GM21367 (cell line): ENCODE measurements at regions not wholly inside any gene's neighbourhood (a gene's known extent, or its start where the extent isn't known, plus 50 kb on each side); places are given as distances from the start of the nearest gene placed in this dataset.

ENCODE experiments used
- ATAC-seq: cut with Tn5 transposase; IDR thresholded peaks from one replicate; pipeline ENCODE4 v1.9.1; 2021; ENCODE audit not compliant: unreplicated experiment

GRCh38 chr10:4215963-4216575 is 431.1 kb upstream of the KLF6 start:
- ATAC-seq: no peak

DNA sequence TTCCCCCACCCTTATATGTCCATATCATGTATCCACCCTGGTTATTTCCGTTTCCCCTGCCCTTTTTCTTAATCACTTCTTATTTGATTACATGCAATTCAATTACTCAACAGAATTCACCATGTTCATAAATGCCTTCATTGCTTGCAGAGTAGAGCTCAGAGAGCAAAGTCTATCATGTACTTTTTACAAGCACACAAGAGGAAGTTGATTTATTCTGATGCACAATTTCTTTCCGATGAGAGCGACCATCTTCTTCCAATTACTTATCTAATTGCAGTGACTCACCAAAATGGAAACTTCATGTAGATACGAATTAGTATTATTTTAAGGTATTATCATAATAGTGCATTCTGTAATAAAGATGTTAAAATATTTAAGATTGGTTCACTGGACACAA is 430.5 kb upstream of the KLF6 start:
- ATAC-seq: no peak

DNA sequence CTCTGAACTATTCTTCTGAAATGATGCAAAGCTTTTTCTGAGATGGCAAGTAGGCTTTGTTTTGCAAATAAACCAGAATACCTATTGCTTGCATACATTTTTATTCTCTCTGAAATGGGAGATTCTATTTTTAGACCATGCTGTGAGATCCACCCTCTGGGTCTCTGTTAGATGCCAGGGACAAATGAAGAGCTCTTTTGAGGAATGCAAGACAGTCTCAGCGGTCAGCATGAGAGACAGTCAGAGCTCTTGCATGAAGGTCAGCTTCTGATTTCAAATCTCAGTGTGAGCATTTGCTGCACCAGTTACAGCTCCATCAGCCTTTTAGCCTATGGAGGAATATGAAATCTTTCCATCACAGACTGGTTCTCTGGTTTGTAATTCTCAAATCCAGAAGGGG is 429.9 kb upstream of the KLF6 start:
- no peak for ATAC-seq

DNA sequence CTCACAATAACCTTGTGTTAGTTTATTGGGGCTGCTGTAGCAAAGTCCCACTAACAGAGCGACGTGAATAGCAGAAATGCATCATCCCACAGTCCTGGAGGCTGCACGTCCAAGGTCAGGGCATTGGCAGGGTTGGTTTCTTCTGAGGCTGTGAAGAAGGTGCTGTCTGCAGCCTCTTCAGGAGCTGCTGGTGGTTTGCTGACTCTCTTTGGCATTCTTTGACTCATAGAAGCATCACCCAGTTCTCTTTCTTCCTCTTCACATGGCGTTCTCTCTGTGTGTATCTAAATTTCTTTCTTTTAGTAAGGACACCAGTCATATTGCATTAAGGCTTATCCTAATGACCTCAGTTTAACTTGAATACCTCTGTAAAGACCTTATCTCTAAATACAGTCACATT is 428.4 kb upstream of the KLF6 start:
- no peak for ATAC-seq

- no peak for ATAC-seq
Measured at GRCh38 chr10:4212111-4212630, 427.2 kb upstream of the KLF6 start.

DNA sequence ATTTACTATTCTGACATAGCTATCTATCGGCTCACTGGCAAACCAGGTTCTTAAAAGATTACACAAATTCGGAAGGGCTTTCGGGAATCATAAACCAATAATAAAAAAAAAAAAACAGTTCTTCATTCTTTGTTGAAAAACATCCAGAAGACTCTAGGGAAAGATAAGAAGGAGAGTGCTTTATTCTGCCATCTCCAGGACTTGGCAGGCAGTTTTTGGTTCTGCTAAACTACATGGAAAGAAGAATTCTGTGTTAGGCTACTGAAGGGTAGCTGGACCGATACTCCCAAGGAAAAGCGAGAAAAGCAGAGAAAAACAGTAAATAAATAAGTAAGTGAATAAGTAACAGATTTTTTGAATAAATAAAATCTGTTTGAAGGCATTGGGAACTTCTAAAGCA is 423.5 kb upstream of the KLF6 start:
- ATAC-seq: no peak

GRCh38 chr10:4205113-4205512 is 420.1 kb upstream of the KLF6 start:
- ATAC-seq: no peak

- ATAC-seq: no peak
Measured at GRCh38 chr10:4202938-4203337, 417.9 kb upstream of the KLF6 start.

GRCh38 chr10:4201866-4202825 is 417.1 kb upstream of the KLF6 start:
- no peak for ATAC-seq

GRCh38 chr10:4199196-4199595 is 414.2 kb upstream of the KLF6 start:
- ATAC-seq: no peak

DNA sequence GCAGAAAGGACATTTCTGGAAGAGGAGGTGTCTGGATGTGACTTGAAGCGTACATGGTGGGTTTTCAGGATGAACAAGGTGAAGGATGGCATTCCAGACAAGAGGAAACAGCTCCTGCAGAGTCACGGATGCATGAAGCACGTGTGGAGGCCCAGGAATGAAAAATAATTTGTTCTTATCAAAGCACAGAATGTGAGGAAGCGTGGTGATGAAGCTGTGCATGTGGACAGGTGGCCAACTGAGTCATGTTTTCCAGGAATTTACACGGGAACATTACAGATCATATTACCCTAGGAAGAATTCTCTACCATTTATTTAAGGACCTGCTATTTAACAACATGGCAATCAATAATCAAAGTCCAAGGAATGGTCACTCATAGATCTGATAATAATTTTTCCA is 413.2 kb upstream of the KLF6 start:
- no peak for ATAC-seq

DNA sequence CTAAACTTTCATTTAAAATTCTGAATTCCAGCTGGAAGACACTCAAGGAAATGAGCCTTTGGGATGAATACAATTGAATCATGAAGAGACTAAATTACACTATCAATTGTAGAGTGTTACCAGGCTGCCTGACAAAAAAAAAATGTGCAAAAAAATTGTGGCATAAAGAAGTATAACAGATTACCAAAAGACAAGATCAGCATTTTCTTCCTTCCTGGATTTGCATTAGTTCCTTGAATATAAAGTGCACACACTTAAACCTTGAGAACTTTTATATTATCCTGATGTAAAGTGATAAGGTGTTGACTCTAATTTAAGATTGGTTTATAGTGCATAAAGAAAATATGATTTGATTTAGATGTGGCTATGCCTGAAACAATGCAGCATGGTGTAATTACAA is 412.7 kb upstream of the KLF6 start:
- ATAC-seq: no peak

GRCh38 chr10:4196771-4197390 is 411.9 kb upstream of the KLF6 start:
- no peak for ATAC-seq

GRCh38 chr10:4196183-4196582 is 411.2 kb upstream of the KLF6 start:
- no peak for ATAC-seq

GRCh38 chr10:4195213-4195612 is 410.2 kb upstream of the KLF6 start:
- no peak for ATAC-seq

- no peak for ATAC-seq
Measured at GRCh38 chr10:4194231-4194630, 409.2 kb upstream of the KLF6 start.

GRCh38 chr10:4191894-4192293 is 406.9 kb upstream of the KLF6 start:
- ATAC-seq: no peak

GRCh38 chr10:4191354-4191753 is 406.3 kb upstream of the KLF6 start:
- ATAC-seq: no peak

- no peak for ATAC-seq
Measured at GRCh38 chr10:4190876-4191275, 405.9 kb upstream of the KLF6 start.

DNA sequence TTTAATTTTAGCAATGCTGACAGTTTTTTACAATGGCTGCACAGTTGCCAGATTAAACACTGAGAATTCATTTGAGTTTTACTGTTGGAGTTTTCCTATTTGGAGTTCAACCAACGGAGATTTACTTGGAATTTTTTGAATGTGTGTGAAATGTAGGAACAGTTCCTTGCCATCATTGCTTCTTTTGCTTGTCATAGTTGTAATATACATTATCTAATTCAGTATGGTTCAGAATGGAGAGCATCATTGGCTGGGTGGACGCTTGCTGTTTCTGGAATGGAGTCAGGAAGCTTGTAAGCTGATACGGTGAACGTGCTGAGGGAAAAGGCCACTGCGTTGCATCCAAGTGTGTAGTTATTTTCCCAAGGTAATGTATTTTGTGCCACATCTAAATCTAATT is 404.3 kb upstream of the KLF6 start:
- no peak for ATAC-seq

DNA sequence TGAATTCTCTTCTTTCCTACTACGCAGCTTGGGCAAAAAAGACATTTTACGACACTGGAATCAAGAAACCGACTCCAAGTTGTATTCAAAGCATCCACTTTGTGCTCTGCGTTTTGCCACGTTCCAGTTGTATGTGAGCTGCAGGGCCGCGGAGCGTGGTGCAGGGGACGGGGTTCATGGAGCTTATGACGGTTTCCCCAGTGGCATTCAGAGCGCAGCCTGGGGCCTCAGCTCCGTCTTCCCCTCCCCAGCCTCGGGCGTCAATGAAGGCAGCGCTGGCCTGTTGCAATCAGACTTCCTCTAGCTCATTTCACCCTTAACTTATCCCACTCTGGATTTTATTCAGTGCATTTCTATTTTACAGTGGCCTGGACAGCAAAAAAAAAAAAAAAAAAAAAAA is 403.4 kb upstream of the KLF6 start:
- ATAC-seq: no peak
